Adrenal gland (tissue), 9 donors: ENCODE measurements at regions not wholly inside any gene's neighbourhood (a gene's known extent, or its start where the extent isn't known, plus 50 kb on each side); places are given as distances from the start of the nearest gene placed in this dataset.

ENCODE experiments used
- DNase-seq, 7 donors: peaks; one replicate each; pipeline ENCODE4 v3.0.0-alpha.2; 2019 to 2020
- H3K27ac ChIP-seq, 5 donors: fragments of 200-600 bp; sonication (generic) in 4 of 5; 1 replicate in 3 of 5; 2 replicates in 2 of 5; pipeline versions ENCODE4 v1.5.1 to v1.8.0; 2016 to 2020; ENCODE audit warnings: mild to moderate bottlenecking in 1 of 5
- H3K27me3 ChIP-seq: fragments of 200-600 bp; 2 replicates; pipeline ENCODE4 v1.8.0; 2021
- H3K36me3 ChIP-seq, 2 donors: fragments of 200-600 bp; replicated peaks in 1 of 2; 1 replicate in 1 of 2; 2 replicates in 1 of 2; pipeline versions ENCODE4 v1.5.1 to v1.8.0; 2018 to 2022
- H3K4me1 ChIP-seq, 2 donors: fragments of 200-600 bp; replicated peaks in 1 of 2; 1 replicate in 1 of 2; 2 replicates in 1 of 2; pipeline versions ENCODE4 v1.5.1 to v1.8.0; 2018 to 2021
- H3K4me3 ChIP-seq, 4 donors: fragments of 200-600 bp; sonication (generic) in 3 of 4; one replicate each; pipeline ENCODE4 v1.5.1; 2016 to 2018
- H3K9me3 ChIP-seq, 3 donors: fragments of 200-600 bp; sonication (generic) in 1 of 3; replicated peaks in 1 of 3; 1 replicate in 2 of 3; 2 replicates in 1 of 3; pipeline versions ENCODE4 v1.5.1 to v1.8.0; 2016 to 2021
- CTCF ChIP-seq, 6 experiments: fragments of 450-650 bp in 4 of 6; fragments of 200-600 bp in 2 of 6; sonication (generic) in 1 of 6; IDR thresholded peaks; 1 replicate in 5 of 6; 2 replicates in 1 of 6; pipeline versions ENCODE4 v1.5.1 to v1.8.0; 2016 to 2021; ENCODE audit warnings: antibody characterized with exemption in 6 of 6, mild to moderate bottlenecking in 2 of 6, moderate library complexity in 1 of 6
- POLR2A ChIP-seq, 2 donors: fragments of 450-650 bp; IDR thresholded peaks; one replicate each; pipeline ENCODE4 v1.6.1; 2017; ENCODE audit warnings: antibody characterized with exemption in 2 of 2, mild to moderate bottlenecking in 2 of 2, moderate library complexity in 1 of 2
- WGBS, 4 donors: extraction: QIAGEN DNeasy Blood & Tissue Kit in 2 of 4; methylation state at CpG; one replicate each; pipeline versions ENCODE4 v1.1.5 to v1.1.7; 2013 to 2017; 5-methylcytosine and 5-hydroxymethylcytosine counted together
- intact Hi-C, 2 donors: fragments of 100-400 bp; cut with DNase I; formaldehyde crosslinking; loops; one replicate each; pipeline versions ENCODE4 v1.14.1 to v1.15.0; 2022 to 2023
- donor health status: healthy with polysubstance abuse.
- donor health status: Bipolar disorder and iron deficiency.
- donor health status: DM: yes; HTN: yes; CAD: no.
- donor health status: DM: no; HTN: no; CAD: no.
- donor health status: DM: no; HTN: no; CAD: no.

- intact Hi-C loops: no loop called here
- H3K27ac ChIP-seq: no peak overlapping the region
- no peak overlapping the region for H3K4me3 ChIP-seq
- no peaks in the 10 kb centered on the region for H3K4me1 ChIP-seq
- no peaks in the 10 kb centered on the region for H3K36me3 ChIP-seq
- 52 to 59% (median 58%) methylated on average over 7 of the region's 7 CpGs for WGBS, 4 donors
- DNase-seq: no peak
- H3K9me3 ChIP-seq: no peaks in the 10 kb centered on the region
- TF ChIP-seq CTCF (IDR thresholded peaks at IDR 0.05) (no peak), POLR2A (IDR thresholded peaks at IDR 0.05) (no peak)
- H3K27me3 ChIP-seq: no peaks in the 10 kb centered on the region
These were observed 328.5 kb upstream of the FANCL start for GRCh38 chr2:58569475-58570185.

GRCh38 chr2:58568901-58569300 lies 327.8 kb upstream of the FANCL start:
- Histone ChIP-seq H3K9me3 (no peaks in the 10 kb centered on the region), H3K4me3 (no peak overlapping the region), H3K27ac (no peak overlapping the region), H3K4me1 (no peaks in the 10 kb centered on the region), H3K36me3 (no peaks in the 10 kb centered on the region), H3K27me3 (no peaks in the 10 kb centered on the region)
- intact Hi-C loops: no loop called here
- TF ChIP-seq POLR2A (IDR thresholded peaks at IDR 0.05) (no peak), CTCF (IDR thresholded peaks at IDR 0.05) (no peak)
- DNase-seq: no peak
- WGBS, 4 donors: 61 to 73% (median 66%) methylated on average over 2 of the region's 2 CpGs

DNA sequence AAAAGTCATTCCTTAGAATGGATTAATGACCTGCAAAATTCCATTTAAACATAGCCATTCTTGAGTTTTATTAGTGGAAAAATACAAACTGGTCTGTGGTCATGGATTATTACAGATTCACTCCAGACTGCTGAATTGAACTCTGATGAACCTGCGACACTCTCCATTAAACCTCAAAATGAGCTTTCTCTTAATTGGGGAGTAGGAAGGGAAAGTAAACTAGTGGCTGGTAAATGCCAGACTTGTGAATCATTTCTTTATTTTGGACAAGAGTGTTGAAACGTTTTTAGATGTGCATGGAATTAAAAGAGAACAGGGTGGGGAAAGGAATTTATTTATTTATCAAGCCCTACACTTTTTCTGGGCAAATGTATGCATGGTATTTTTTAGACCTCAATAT lies 321.2 kb upstream of the FANCL start:
- TF ChIP-seq CTCF (IDR thresholded peaks at IDR 0.05): no peak
- TF ChIP-seq POLR2A (IDR thresholded peaks at IDR 0.05): no peak
- no peaks in the 10 kb centered on the region for H3K27me3 ChIP-seq
- WGBS, 4 donors: 38 to 58% (median 46%) methylated on average over 2 of the region's 2 CpGs
- intact Hi-C loops: no loop called here
- H3K4me1 ChIP-seq: no peaks in the 10 kb centered on the region
- no peak for DNase-seq
- no peaks in the 10 kb centered on the region for H3K9me3 ChIP-seq
- no peaks in the 10 kb centered on the region for H3K36me3 ChIP-seq
- no peak overlapping the region for H3K4me3 ChIP-seq
- no peak overlapping the region for H3K27ac ChIP-seq

GRCh38 chr2:58560531-58560930 lies 319.4 kb upstream of the FANCL start:
- TF ChIP-seq CTCF (IDR thresholded peaks at IDR 0.05) (no peak), POLR2A (IDR thresholded peaks at IDR 0.05) (no peak)
- H3K4me1 ChIP-seq: no peaks in the 10 kb centered on the region
- no peaks in the 10 kb centered on the region for H3K9me3 ChIP-seq
- no peak overlapping the region for H3K27ac ChIP-seq
- no peak for DNase-seq
- 86 to 89% (median 87%) methylated on average over 3 of the region's 3 CpGs for WGBS, 4 donors
- intact Hi-C loops: no loop called here
- no peak overlapping the region for H3K4me3 ChIP-seq
- no peaks in the 10 kb centered on the region for H3K27me3 ChIP-seq
- no peaks in the 10 kb centered on the region for H3K36me3 ChIP-seq
